HepG2 (cell line): ENCODE measurements at regions not wholly inside any gene's neighbourhood (a gene's known extent, or its start where the extent isn't known, plus 50 kb on each side); places are given as distances from the start of the nearest gene placed in this dataset.

Experiments
- HMGXB4 ChIP-seq, 2 experiments: sonication (generic) in 1 of 2; formaldehyde crosslinking in 1 of 2; IDR thresholded peaks; 2 replicates each; pipeline versions ENCODE4 v1.4.0 to v1.6.1; 2018 to 2020; ENCODE audit warnings: missing genetic modification reagents in 2 of 2, borderline replicate concordance in 1 of 2, low read depth in 1 of 2, mild to moderate bottlenecking in 1 of 2, missing biosample characterization in 1 of 2
- HNF1A ChIP-seq, 2 experiments: sonication (generic) in 1 of 2; formaldehyde crosslinking in 1 of 2; IDR thresholded peaks; 2 replicates each; pipeline versions ENCODE4 v1.4.0 to v1.6.1; 2016 to 2020; ENCODE audit warnings: borderline replicate concordance in 1 of 2, low read depth in 1 of 2, mild to moderate bottlenecking in 1 of 2, missing genetic modification reagents in 1 of 2
- HNRNPLL ChIP-seq: fragments of 200-400 bp; formaldehyde crosslinking; IDR thresholded peaks from 2 replicates; pipeline ENCODE4 v1.6.1; 2017; ENCODE audit warnings: mild to moderate bottlenecking, low read depth, low read length; ENCODE audit not compliant: poor library complexity, severe bottlenecking
- PHF8 ChIP-seq: sonication (generic); formaldehyde crosslinking; IDR thresholded peaks from 2 replicates; pipeline ENCODE4 v1.5.0; 2020; ENCODE audit warnings: missing genetic modification reagents
- PITX1 ChIP-seq: sonication (generic); formaldehyde crosslinking; IDR thresholded peaks from 2 replicates; pipeline ENCODE4 v1.5.1; 2020; ENCODE audit warnings: mild to moderate bottlenecking, missing genetic modification reagents
- SNAPC2 ChIP-seq: sonication (generic); formaldehyde crosslinking; IDR thresholded peaks from 2 replicates; pipeline ENCODE4 v1.8.1; 2022; ENCODE audit warnings: mild to moderate bottlenecking, missing genetic modification reagents
- STAG1 ChIP-seq: sonication (generic); formaldehyde crosslinking; IDR thresholded peaks from 2 replicates; pipeline ENCODE4 v1.4.0; 2020; ENCODE audit warnings: missing genetic modification reagents
- TEAD2 ChIP-seq: sonication (generic); formaldehyde crosslinking; IDR thresholded peaks from 2 replicates; pipeline ENCODE4 v1.9.0; 2021; ENCODE audit warnings: missing genetic modification reagents
- UBTF ChIP-seq: sonication (generic); formaldehyde crosslinking; IDR thresholded peaks from 2 replicates; pipeline ENCODE4 v1.4.0; 2020; ENCODE audit warnings: mild to moderate bottlenecking, missing genetic modification reagents
- ZNF33A ChIP-seq: sonication (generic); formaldehyde crosslinking; IDR thresholded peaks from 2 replicates; pipeline ENCODE4 v1.5.1; 2020; ENCODE audit warnings: missing genetic modification reagents, mild to moderate bottlenecking, moderate library complexity, borderline replicate concordance
- ZNF512 ChIP-seq: sonication (generic); formaldehyde crosslinking; IDR thresholded peaks from 2 replicates; pipeline ENCODE4 v1.4.0; 2020; ENCODE audit warnings: mild to moderate bottlenecking, missing genetic modification reagents
- ZNF574 ChIP-seq: sonication (generic); formaldehyde crosslinking; IDR thresholded peaks from 2 replicates; pipeline ENCODE4 v1.4.0; 2020; ENCODE audit warnings: missing genetic modification reagents
- ZNF839 ChIP-seq: sonication (generic); formaldehyde crosslinking; IDR thresholded peaks from 2 replicates; pipeline ENCODE4 v1.4.0; 2020; ENCODE audit warnings: missing genetic modification reagents, mild to moderate bottlenecking, borderline replicate concordance

- no peak for TF ChIP-seq TEAD2
- peak; percentile 34; the same call in 1 of the 2 replicates for TF ChIP-seq PHF8 (CRISPR knock-in tag)
- TF ChIP-seq UBTF, result no peak
- TF ChIP-seq ZNF839 (CRISPR knock-in tag), result no peak
- peak; percentile 86 for TF ChIP-seq STAG1 (CRISPR knock-in tag)
- no peak for TF ChIP-seq HNF1A (IDR thresholded peaks at IDR 0.05; ENCODE audit: low read depth)
- TF ChIP-seq HNF1A (CRISPR knock-in tag; IDR thresholded peaks at IDR 0.05; ENCODE audit: borderline replicate concordance), result no peak
- no peak for TF ChIP-seq ZNF33A (CRISPR knock-in tag)
- TF ChIP-seq ZNF574, result peak; percentile 20; the same call in 1 of the 2 replicates
- TF ChIP-seq PITX1, result peak; percentile 23; the same call in 1 of the 2 replicates
- peak; percentile 100 for TF ChIP-seq HNRNPLL
- TF ChIP-seq ZNF512, result no peak
- TF ChIP-seq HMGXB4 (CRISPR knock-in tag; IDR thresholded peaks at IDR 0.05; ENCODE audit: borderline replicate concordance in 1 of 2, low read depth in 1 of 2), result 0 out of 4 replicates have a peak, but pooled peaks of 1 of the 2 experiments have one; percentile 49
- no peak for TF ChIP-seq SNAPC2 (CRISPR knock-in tag)
Observed at GRCh38 chr14:96741151-96741977, 55.8 kb upstream of the VRK1 start (continued).
